GM21390 (cell line): ENCODE measurements at regions not wholly inside any gene's neighbourhood (a gene's known extent, or its start where the extent isn't known, plus 50 kb on each side); places are given as distances from the start of the nearest gene placed in this dataset.
"Not testable (repeated sequence)": the region's sequence is repeated elsewhere in the genome, so short reads cannot be mapped to it uniquely, and the experiment has no call there.

Experiments
- ATAC-seq: cut with Tn5 transposase; IDR thresholded peaks from one replicate; pipeline ENCODE4 v1.9.1; 2021; ENCODE audit not compliant: unreplicated experiment

DNA sequence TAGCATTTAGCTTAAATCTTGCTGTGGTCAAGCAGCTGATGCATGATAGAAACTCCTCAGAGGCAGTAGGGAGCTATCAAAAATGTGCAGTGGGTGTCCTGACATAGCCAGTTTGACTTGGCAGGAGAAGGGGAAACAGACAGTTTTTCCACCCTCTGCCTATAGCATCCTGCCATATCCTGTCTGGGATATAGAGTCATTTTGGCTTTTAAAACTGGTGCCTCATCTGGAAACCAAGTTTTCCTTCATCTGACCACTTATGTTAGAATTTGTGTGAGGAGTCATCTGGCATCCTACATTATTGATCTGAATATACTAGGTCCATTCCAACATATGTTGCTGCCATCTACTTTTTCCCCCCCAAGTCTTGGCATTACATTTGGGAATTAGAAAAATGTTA is 284.1 kb downstream of the CD109 start:
- no peak for ATAC-seq

DNA sequence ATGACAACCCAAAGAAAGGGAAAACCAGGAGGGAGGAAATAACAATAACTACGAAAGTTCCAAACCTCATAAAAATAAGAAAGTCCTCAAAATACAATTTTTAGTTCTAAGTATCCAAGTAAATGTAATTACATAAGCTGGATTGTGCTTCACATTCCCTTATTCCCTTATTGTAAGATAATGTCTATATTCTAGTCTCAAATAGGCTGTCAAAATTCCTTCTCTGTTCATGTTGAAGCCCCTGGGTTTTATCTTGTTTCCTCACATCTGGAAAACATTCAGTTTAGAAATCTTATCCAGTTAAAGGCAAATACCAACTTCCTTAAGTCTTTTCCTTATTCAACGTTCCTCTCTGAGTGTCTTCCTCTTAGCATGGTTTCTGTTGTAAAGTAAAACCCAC is 282.3 kb downstream of the CD109 start:
- no peak for ATAC-seq

DNA sequence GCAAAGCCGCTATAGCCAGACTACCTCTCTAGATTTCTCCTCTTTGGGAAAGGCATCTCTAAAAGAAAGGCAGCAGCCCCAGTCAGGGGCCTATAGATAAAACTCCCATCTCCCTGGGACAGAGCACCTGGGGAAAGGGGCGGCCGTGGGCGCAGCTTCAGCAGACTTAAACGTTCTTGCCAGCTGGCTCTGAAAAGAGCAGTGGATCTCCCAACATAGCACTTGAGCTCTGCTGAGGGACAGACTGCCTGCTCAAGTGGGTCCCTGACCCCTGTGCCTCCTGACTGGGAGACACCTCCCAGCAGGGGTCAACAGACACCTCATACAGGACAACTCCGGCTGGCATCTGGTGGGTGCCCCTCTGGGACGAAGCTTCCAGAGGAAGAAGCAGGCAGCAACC is 276.5 kb downstream of the CD109 start:
- not testable (repeated sequence) for ATAC-seq

DNA sequence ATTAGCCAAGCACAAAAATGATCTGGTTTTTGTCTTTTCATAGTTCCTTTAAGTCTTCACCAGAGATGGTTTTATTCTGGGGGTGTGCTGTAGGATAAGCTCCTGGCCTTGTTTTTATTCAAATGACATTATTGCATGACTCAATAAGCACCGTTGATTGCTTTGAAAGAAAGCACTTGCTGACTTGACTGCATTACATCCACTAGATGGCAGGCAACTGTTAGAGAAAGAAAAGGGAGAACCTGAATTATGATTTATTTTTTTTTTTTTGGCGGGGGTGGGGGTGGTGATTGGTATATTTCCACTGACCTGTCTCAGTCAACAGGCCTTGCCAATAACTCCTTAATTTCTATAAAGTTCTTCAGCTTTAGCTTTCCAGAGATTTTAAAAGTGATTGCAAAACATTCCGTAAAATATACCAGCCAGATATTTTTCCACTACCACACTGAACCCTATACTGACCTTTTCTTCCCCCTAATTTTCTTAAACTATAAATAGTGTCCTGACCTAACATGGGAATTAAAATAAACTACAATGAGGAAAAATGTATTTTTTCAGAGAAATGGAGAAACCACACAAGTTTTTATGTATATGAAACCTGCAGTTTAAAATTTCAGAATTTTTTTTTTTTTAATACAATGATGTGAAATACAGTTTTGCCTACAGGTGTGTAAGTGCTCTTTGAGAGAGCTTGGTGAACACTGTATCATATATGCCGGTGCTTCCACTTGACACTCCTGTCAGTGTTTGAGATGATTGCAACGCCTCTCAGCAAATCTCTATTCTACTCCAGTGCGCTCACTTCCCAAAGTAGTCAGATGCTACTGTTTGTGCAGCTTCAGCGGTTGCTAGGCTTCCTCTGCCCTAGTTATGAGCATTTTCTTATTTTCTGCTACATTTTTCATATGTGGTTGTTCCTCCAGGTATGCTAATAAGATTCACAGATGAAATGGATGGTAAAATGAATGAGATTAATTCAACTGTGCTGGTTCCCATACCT is 274.3 kb downstream of the CD109 start:
- ATAC-seq: no peak

DNA sequence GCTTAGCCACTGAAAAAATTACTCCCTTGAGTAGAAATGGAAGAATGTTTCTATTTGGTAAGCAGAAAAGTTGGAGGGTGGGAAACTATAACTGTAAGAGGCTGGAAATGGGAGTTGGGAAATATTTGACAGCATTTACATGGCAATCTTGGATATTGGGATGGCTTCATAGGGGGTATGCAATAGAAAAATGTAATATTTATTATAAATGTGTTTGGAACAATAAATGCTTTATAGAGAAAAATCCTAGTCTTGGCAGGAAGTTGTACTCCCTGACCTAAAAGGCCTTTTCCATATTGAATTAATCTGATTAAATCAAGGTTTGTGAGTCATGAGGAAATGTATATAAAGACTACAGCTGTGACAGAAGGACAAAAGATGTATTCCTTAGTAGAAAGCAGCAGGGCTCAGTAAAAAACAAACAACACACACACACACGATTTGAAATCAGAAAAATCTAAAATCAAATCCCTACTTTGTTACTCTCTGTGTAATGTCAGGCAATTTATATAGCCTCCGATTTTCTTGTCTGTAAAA is 272.3 kb downstream of the CD109 start:
- no peak for ATAC-seq

DNA sequence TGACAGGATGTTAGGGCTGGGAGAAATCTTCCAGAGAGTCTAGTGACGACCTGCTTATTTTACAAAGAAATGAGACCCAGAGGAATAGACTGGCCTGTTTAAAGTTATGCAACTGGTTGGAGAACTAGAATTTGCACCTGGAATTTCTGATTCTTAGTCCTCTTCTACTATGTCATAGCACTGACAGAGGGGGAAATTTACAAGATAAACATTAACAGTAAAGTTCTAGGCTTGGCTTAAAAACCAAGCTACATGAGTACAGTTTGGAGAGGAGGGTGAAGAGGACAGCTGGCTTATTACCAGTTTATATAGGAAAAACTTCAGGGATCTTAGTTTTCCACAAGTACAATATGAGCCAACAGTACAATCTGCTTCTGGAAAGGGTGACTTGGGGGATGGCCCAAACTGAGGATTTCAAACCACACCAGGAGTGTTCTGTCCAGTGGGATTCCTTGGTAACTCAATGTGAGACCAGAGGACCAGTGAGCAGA is 269.6 kb downstream of the CD109 start:
- ATAC-seq: no peak

DNA sequence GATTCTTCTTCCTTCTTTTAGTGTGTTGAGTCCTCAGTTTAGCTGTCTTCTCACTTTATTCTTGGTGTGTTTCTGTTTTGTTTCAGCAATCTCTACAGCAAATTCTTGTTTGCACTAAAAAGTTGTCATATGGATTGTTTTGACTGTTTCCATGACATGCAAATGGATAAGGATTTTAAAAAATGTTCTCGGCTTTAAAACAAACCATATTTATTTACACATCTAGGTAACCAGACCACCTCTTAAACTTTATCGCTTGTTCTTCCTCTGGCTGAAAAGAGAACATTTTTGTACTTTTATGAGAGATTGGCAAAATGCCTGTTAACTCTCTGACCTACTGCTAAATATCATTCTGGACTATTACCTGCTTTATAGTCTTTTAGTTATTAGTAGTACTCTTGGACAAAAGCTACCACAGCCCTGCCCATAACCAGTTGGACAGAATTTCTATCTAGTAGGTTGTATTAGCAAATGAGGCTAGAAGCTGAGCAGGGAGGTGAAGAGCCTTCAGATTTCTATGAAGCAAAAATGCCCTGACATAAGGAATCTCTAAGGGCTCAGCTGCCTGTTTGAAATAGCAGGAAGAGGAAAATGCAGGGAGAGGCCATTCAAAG is 268.3 kb downstream of the CD109 start:
- ATAC-seq: no peak

DNA sequence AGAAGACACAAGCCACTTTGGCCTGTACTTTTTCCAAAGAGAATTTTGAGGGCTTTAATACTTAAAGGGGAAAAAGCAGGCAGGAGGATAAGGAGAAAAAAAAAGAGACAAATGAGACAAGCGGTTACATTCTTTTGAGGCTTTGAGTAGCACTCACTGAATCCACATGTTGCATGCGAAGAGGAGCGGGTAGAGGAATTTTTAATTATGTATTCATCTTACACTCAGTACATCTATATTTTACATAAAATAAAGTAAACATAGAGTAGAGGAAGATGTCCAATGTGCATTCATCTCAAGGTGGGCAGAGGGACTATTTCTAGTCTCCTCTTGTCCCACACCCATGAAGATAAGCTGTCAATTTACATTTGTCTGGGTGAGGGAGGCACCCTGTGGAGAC is 266.9 kb downstream of the CD109 start:
- ATAC-seq: no peak

DNA sequence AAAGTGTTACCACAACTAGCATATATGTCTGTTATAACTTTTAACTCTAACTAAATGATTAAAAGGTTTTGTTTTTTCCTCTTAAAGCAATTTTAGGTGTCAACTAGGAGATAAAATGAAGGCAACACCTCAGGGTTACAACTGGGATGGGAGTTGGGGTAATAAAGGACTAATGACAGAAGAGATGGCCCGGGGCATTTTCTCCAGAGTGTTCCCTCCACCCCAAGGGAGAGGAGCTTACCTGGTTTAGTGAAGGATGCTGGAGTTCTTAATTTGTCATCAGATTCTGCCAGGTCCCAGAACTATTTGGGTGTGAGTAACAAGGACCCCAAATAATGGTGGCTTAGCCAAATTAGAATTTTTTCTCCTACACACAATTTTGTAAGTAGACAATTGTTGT is 260.3 kb downstream of the CD109 start:
- no peak for ATAC-seq

DNA sequence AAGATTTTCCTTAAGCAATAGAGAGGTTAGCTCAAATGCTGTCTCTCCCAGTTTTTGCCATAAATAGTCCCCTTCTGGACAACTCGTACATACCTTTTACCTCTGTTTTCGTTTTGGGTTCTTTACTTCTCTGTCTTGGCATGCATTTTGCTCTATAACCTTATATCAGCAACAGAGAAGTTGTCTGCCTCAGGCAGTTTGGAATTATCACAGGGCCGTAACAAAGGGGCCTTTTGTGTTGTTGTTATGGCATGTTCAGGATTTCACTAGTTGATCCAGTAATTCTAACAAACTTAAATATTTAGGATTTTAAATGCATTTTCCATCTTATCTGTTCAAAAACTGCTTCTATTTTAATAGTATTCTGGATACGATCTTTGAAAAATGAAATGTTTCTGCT is 259.8 kb downstream of the CD109 start:
- ATAC-seq: no peak

DNA sequence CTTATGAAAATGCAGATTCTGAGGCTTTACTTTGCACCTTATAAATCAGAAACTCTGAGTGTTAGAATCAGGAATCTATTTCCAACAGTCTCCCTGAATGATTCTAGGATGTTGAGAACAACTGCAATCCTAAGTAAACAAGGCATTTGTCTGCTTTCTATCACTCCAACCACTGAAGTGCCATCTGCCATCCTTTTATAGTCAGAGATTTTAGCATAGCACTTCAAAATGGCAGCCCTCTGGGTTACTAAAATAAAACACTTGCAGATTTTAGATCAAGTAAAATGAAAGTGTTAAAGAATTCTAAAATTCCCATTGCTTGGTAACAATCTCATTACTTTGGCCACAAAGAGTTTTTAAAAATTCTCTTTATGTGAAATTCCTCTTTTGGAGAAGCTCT is 258.9 kb downstream of the CD109 start:
- ATAC-seq: no peak

DNA sequence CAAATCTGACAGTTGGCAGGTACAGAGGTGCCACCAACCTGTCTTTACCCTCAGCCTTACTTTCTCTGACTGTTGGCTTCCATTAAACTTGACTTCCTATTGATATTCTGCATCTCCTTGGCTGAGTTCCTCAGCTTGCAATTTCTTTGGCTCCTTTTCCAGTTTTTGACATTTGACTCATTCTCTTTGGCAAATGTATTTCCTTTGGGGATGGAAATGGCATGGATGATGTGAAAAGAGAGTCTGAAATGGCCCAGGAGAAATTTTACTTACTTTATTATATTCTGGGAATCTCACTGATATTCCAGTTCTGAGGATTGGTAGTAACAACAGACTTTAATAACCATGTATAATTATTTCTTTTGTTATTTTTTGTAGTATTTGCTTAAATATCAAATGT is 255.2 kb downstream of the CD109 start:
- no peak for ATAC-seq

DNA sequence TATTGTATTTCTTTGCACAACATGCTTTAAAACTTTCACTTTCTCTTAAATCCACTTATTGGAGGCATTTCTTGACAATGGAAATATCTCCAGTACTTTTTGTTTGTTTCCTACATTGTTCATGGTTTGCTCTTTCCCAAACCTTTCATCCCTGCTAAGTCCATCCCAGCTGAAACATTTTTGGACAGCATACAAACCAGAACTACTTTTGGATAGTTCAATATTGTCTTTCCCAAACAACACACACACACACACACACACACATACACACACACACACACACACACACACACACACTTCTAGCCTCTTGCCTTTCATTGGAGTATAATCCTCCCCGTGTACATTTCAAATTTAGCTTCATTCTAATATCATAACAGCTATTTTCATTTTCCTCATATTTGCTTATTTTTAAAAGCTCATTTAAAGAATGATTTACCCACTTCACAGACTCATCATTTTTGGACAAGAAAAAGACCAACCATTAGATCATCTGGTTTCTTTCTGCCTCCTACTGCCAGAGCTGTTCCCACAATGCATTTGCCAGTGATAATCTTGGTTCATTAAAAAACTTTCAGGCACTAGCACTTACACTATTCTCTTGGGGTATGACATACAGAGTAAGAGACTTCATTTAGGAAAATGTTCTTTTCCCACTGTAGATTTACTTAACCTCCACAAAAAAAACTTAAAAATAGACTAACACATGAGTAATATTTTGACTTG is 248.1 kb downstream of the CD109 start:
- ATAC-seq: no peak

DNA sequence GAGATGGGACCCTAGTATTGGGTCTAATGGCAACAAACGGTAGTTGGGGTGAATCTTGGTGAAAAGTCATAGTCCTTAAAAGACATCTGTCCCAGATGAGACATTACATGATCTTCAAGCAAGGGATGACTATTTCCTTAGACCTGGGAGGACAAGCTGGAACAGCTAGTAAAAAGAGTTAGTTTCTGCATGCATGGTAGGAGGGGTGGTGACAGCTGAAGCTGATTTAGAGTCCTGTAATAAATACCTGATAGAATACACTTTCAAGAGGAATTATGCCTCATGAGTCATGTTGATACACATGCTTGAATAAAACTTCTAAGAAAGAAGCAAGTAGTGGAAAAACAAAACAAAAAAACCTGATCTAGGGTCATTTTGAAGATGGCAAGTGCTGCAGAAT is 247.4 kb downstream of the CD109 start:
- no peak for ATAC-seq

DNA sequence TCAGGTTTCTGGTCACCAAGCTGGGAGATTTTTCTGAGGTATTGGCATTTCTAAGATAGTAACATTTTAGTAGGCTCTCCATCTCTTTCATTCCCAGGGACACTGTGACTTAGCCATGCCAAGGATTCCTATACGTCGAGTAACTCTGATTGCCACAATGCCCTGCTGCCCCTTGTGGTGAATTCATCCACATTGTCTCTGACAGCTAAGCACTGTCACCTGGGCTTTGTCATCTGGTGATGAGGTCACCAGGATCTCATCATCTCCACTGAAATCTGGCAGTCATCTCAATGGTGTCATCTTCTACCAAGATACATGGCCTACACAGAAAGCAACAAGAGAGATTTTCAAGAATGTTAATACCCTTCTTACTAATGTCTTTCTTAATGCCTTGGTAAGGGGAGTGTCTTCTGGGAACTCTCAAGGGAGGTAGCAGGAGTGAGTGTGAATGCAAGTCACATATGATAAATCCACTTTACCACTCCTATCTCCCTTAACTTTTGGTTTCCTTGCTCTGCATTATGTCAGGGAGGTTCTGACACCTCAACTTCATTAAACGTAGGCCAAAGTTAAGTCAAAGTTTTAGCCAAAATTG is 246.7 kb downstream of the CD109 start:
- no peak for ATAC-seq

DNA sequence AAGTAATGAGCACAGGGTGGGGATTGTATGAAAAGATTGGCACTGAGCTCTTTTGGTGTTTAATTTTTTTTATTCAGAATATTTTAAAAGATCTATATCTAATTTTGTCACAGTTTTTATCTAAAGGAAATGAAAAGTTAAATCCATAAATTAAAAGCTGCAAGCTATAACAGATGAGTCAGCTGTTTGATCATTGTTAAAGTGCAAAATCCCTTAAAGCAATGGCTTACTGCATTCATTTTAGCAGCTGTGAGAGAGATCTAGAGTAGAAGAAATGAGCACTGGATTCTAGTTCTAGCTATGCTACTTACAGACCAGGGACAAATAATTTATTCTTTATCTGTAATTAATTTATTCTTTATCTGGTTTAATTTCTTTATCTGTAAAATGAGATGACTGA is 245.9 kb downstream of the CD109 start:
- no peak for ATAC-seq

DNA sequence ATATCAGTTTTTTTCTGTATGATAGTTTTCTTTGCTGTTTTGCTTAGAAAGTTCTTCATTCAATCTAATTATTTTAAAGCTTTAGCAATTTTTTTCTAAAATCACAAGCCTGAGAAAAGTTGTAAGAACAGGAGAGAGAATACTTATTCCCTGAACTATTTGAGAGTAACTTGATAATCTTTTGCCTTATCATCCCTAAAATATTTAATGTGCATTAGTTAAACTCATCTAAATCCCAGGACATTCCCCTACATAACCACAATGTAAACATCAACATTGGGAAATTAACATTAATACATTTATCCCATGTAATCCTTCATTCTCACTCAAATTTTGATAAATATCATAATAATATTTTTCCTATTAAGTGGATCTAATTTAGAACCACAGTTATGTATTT is 241.8 kb downstream of the CD109 start:
- ATAC-seq: no peak

DNA sequence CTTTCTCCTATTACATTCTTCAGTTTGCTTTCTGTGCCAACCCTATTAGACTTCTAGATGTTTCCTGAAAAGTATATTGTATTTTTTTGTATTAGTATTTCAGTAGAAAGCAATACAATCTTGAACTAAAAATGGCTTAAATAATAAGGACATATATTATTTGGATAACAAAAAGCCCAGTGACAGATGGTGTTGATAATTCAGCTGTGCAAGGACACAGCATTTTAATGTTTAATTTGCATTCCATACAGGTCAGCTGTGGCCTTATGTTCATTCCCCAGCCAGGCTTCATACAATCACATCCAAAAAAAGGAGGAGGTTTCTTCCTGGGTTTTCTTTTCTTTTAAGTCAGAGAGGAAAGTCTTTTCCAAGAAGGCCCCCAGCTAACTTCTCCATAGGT is 236.9 kb downstream of the CD109 start:
- no peak for ATAC-seq

DNA sequence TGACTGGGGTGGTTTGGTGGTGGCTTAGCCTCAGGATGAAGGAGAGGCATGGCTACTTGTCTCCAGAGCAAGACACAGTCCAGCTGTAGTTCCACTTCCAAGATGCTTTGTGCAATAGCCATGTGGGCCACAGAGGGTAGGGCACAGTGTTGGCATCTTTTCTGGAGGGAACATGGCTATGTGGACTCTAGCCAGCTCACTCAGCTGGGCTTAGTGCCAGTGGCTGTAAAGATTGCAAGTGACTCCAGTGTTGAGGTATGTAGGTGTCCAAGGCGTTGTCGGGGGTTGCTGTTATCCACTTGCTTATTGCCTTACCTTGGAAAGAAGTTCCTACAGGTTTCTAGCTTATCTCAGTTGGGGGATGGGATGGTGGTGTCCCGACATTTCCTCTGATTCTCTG is 233.4 kb downstream of the CD109 start:
- no peak for ATAC-seq

DNA sequence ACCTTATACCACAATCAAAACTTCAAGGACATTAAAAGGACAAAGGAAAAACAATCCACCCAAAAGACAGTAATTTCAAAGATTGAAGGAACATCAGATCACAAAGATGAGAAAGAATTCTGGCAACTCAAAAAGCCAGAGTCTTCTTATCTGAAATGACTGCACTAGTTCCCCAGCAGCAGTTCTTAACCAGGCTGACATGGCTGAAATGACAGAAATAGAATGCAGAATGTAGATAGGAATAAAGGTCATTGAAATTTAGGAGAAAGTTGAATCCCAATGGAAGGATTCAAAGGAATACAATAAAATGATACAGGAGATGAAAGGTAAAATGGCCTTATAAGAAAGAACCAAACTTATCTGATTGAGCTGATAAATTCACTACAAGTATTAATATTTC is 231.4 kb downstream of the CD109 start:
- ATAC-seq: no peak

DNA sequence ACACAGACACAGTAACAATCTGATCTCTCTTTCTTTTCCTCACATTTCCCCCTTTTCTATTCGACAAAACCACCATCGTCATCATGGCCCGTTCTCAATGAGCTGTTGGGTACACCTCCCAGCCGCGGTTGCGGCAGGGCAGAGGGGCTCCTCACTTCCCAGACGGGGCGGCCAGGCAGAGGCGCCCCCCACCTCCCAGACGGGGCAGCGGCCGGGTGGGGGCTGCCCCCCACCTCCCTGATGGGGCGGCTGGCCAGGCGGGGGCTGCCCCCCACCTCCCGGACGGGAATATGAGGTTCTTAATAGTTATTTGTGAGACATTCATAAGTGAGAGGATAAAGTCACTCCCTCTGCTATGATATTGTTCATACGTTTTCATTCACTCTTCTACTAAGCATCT is 229.7 kb downstream of the CD109 start:
- not testable (repeated sequence) for ATAC-seq
